WTC11 (cell line): ENCODE measurements at regions not wholly inside any gene's neighbourhood (a gene's known extent, or its start where the extent isn't known, plus 50 kb on each side); places are given as distances from the start of the nearest gene placed in this dataset.

ENCODE experiments used
- ATAC-seq: fragments of 200-7000 bp; cut with Tn5 transposase; 2 replicates; pipeline ENCODE4 v1.10.0; 2021; ENCODE audit warnings: mild to moderate bottlenecking, moderate library complexity
- CTCF ChIA-PET: fragments of 300-600 bp; sonication (Branson Sonifier 250); formaldehyde crosslinking; loops from one replicate; lab custom pipeline; 2021; ENCODE audit warnings: antibody characterized with exemption; lab: Charles Lee
- POLR2A ChIA-PET: fragments of 350-600 bp; sonication (Branson Sonifier 250); formaldehyde crosslinking; loops from one replicate; lab custom pipeline; 2021; ENCODE audit warnings: antibody characterized with exemption; lab: Charles Lee
- DNase-seq: peaks from one replicate; pipeline ENCODE4 v3.0.0; 2021; ENCODE audit warnings: low spot score
- H3K27ac Mint-ChIP-seq: 2 replicates; pipeline ENCODE4 v1.8.0; 2021; ENCODE audit warnings: mixed read lengths
- H3K27me3 Mint-ChIP-seq: 2 replicates; pipeline ENCODE4 v1.8.0; 2021; ENCODE audit warnings: low read depth, mild to moderate bottlenecking, moderate library complexity, mixed read lengths
- H3K36me3 Mint-ChIP-seq: 2 replicates; pipeline ENCODE4 v1.8.0; 2021; ENCODE audit warnings: mixed read lengths
- H3K4me1 Mint-ChIP-seq: 2 replicates; pipeline ENCODE4 v1.8.0; 2022; ENCODE audit warnings: mixed read lengths
- H3K4me3 Mint-ChIP-seq: 2 replicates; pipeline ENCODE4 v1.8.0; 2021; ENCODE audit warnings: mild to moderate bottlenecking, moderate library complexity, mixed read lengths
- H3K9me3 Mint-ChIP-seq: 2 replicates; pipeline ENCODE4 v1.8.0; 2021; ENCODE audit warnings: mixed read lengths
- AFF4 ChIP-seq: sonication (generic); formaldehyde crosslinking; IDR thresholded peaks from 2 replicates; pipeline ENCODE4 v1.8.1; 2023; ENCODE audit warnings: mild to moderate bottlenecking, missing genetic modification reagents, borderline replicate concordance
- ATF1 ChIP-seq: sonication (generic); formaldehyde crosslinking; IDR thresholded peaks from 2 replicates; pipeline ENCODE4 v1.8.1; 2023; ENCODE audit warnings: mild to moderate bottlenecking, moderate library complexity, missing genetic modification reagents
- ATF6 ChIP-seq: sonication (generic); formaldehyde crosslinking; IDR thresholded peaks from 2 replicates; pipeline ENCODE4 v1.8.1; 2023; ENCODE audit warnings: mild to moderate bottlenecking, missing genetic modification reagents
- ELF4 ChIP-seq: sonication (generic); formaldehyde crosslinking; IDR thresholded peaks from 2 replicates; pipeline ENCODE4 v1.8.1; 2022; ENCODE audit warnings: low read depth, mild to moderate bottlenecking, moderate library complexity, missing genetic modification reagents
- FOXK1 ChIP-seq: sonication (generic); formaldehyde crosslinking; IDR thresholded peaks from 2 replicates; pipeline ENCODE4 v1.8.0; 2022; ENCODE audit warnings: mild to moderate bottlenecking, moderate library complexity, missing genetic modification reagents
- HMGA2 ChIP-seq: fragments of 250-450 bp; sonication (Bioruptor Pico); IDR thresholded peaks from 2 replicates; pipeline ENCODE4 v1.4.0; 2021; ENCODE audit warnings: mild to moderate bottlenecking, moderate library complexity
- IRF2 ChIP-seq: sonication (generic); formaldehyde crosslinking; IDR thresholded peaks from 2 replicates; pipeline ENCODE4 v1.8.0; 2022; ENCODE audit warnings: low read depth, missing genetic modification reagents, borderline replicate concordance
- MAX ChIP-seq: sonication (generic); formaldehyde crosslinking; IDR thresholded peaks from 2 replicates; pipeline ENCODE4 v1.8.0; 2022; ENCODE audit warnings: mild to moderate bottlenecking, missing genetic modification reagents
- MLX ChIP-seq: sonication (generic); formaldehyde crosslinking; IDR thresholded peaks from 2 replicates; pipeline ENCODE4 v1.8.1; 2023; ENCODE audit warnings: mild to moderate bottlenecking, missing genetic modification reagents, moderate library complexity
- MXD4 ChIP-seq: fragments of 250-450 bp; sonication (Bioruptor Pico); IDR thresholded peaks from 2 replicates; pipeline ENCODE4 v1.8.0; 2021; ENCODE audit warnings: mild to moderate bottlenecking, moderate library complexity, borderline replicate concordance
- NFYB ChIP-seq: sonication (generic); formaldehyde crosslinking; conservative IDR thresholded peaks from 2 replicates; pipeline ENCODE4 v1.8.0; 2022; ENCODE audit warnings: low read depth, missing genetic modification reagents
- NR3C1 ChIP-seq: sonication (generic); formaldehyde crosslinking; conservative IDR thresholded peaks from 2 replicates; pipeline ENCODE4 v1.8.1; 2023; ENCODE audit warnings: low read depth, mild to moderate bottlenecking, missing genetic modification reagents
- PRRX2 ChIP-seq: fragments of 250-450 bp; sonication (Bioruptor Pico); IDR thresholded peaks from 2 replicates; pipeline ENCODE4 v1.8.0; 2021; ENCODE audit warnings: mild to moderate bottlenecking
- RORB ChIP-seq: fragments of 250-450 bp; sonication (Bioruptor Pico); IDR thresholded peaks from 2 replicates; pipeline ENCODE4 v1.9.0; 2021; ENCODE audit warnings: mild to moderate bottlenecking
- USF1 ChIP-seq: sonication (generic); formaldehyde crosslinking; IDR thresholded peaks from 2 replicates; pipeline ENCODE4 v1.8.0; 2022; ENCODE audit warnings: mild to moderate bottlenecking, missing genetic modification reagents
- ZNF121 ChIP-seq: sonication (generic); formaldehyde crosslinking; IDR thresholded peaks from 2 replicates; pipeline ENCODE4 v1.8.0; 2023; ENCODE audit warnings: missing genetic modification reagents
- ZNF263 ChIP-seq: sonication (generic); formaldehyde crosslinking; IDR thresholded peaks from 2 replicates; pipeline ENCODE4 v1.8.1; 2022; ENCODE audit warnings: low read depth, mild to moderate bottlenecking, moderate library complexity, missing genetic modification reagents
- ZNF532 ChIP-seq: fragments of 250-450 bp; sonication (Bioruptor Pico); IDR thresholded peaks from 2 replicates; pipeline ENCODE4 v1.9.0; 2021; ENCODE audit warnings: mild to moderate bottlenecking, borderline replicate concordance

GRCh38 chr1:170321113-170321512 is 175.4 kb downstream of the NTMT2 start:
- Mint-ChIP-seq H3K4me3 (no peak overlapping the region), H3K36me3 (no peaks in the 10 kb centered on the region)
- CTCF ChIA-PET, result no interaction called here
- TF ChIP-seq MAX (CRISPR knock-in tag) (no peak), ZNF263 (CRISPR knock-in tag) (no peak), MXD4 (CRISPR knock-in tag) (no peak), FOXK1 (CRISPR knock-in tag) (no peak), RORB (CRISPR knock-in tag) (no peak), ZNF121 (CRISPR knock-in tag) (no peak), PRRX2 (CRISPR knock-in tag) (no peak), ZNF532 (CRISPR knock-in tag) (no peak), ATF1 (CRISPR knock-in tag) (no peak), IRF2 (CRISPR knock-in tag) (no peak), AFF4 (CRISPR knock-in tag) (no peak), NR3C1 (CRISPR knock-in tag) (no peak), ELF4 (no peak), HMGA2 (CRISPR knock-in tag) (no peak), USF1 (CRISPR knock-in tag) (no peak), MLX (CRISPR knock-in tag) (no peak), NFYB (CRISPR knock-in tag) (no peak), ATF6 (CRISPR knock-in tag) (no peak)
- TF ChIP-seq, all 79 proteins: peak for 0
- Mint-ChIP-seq H3K4me1 (peaks cover 6% of the 10 kb centered on the region; the same call in 1 of the 2 replicates), H3K27me3 (no peaks in the 10 kb centered on the region), H3K9me3 (no peaks in the 10 kb centered on the region), H3K27ac (no peak overlapping the region)
- DNase-seq (no peak), ATAC-seq (peak; percentile 46)
- POLR2A ChIA-PET, result no interaction called here
